GM18858 (cell line): ENCODE measurements at regions not wholly inside any gene's neighbourhood (a gene's known extent, or its start where the extent isn't known, plus 50 kb on each side); places are given as distances from the start of the nearest gene placed in this dataset.
"Not testable (repeated sequence)": the region's sequence is repeated elsewhere in the genome, so short reads cannot be mapped to it uniquely, and the experiment has no call there.

ENCODE experiments used
- ATAC-seq: cut with Tn5 transposase; IDR thresholded peaks from one replicate; pipeline ENCODE4 v1.9.1; 2021; ENCODE audit not compliant: unreplicated experiment

DNA sequence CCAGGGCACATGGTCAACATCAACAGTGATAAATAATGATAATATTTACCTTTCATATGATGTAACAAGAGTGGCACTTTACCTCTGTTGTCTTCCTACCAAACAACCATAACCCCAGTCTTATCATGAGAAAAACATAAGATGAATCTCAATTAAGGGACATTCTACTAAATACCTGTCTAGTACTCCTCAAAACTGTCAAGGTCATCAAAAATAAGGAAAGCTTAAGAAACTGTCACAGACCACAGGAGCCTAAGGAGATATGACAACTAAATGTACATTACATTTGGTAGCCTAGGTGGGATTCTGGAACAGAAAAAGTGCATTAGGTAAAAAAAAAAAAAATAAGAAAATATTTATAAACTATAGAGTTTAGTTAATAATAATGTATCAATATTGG is 118.1 kb downstream of the CCDC34 start:
- no peak for ATAC-seq

DNA sequence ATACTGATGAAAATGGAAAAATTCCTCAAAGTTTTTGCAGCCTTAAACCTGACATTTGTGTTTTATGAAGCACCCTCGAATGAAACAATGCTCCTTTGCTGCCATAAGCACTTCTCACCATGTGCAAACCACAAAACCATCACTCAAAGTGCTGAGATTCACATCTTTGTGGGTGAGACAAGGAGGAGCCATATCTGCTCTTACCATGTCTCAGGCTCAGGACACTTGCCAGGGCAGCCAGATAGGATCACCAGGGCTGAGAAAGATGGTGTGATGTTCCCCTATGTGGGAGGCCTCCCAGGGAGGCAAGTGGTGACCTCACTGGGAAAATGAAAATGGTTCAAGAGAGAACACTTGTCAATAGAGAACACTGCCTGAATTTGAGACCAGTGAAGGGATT is 120.4 kb downstream of the CCDC34 start:
- no peak for ATAC-seq

DNA sequence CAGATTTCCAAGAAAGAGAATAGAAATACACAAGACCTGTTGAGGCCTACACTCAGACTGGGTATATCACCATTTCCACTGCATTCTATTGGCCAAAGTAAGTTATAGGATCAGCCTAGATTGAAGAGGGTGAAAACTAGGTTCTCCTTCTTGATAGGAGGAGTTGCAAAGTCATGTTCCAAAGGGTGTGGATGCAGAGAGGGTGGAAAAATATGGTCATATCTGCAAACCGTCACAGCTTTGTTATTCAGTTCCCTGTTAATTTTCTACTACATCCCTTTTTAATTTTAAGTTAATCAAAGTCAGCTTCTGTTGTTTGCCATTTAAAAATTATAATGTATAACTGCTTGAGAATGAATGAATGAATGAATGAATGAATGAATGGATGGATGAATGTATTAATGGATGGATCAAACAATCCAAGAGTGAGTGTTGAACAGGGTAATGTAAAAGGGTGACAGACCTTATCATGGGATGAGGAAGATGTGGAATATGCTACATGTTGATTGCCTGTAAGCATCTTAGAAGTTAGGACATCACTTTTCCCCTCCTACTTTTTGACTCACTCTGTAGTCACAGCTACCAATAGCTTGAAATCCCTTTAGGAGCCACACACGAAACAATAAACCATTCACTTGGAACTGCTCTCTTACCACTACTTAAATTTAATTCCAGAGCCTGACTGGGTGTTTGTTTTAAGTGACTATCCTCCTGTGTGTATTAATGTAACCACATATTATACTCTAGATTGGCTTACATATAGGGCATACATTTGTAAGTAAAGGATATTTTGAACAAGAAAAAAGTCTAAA is 121.5 kb downstream of the CCDC34 start:
- ATAC-seq, result no peak

DNA sequence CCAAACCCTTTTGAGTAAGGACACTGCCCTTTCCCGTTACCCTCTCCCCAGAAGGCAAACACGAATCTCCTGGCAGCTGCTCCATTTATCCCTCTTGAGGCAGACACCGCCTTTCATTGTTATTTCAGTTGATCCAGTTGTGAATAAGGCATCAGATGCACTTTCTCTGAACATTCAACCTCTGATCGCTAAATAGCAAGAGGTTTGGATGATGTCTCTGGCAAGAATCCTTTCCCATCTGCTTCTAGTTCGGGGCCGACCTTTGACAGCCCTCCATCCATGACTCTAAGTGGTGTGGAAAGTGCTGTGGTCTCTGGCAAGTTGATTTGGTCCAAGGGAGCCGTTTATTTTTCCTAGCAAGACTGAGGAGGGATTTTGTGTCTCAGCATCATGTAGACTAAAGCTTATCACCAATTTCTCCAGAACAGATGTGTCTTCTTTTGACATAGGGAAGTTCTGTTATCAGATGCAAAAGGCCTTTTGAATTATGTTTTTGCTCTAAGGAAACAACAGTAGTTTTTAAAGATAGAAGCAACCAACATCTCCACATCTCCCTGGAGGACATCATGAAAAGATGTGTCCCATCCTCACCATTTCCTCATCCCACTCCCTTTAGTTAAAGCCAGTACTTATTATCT is 123.6 kb downstream of the CCDC34 start:
- ATAC-seq, result no peak

DNA sequence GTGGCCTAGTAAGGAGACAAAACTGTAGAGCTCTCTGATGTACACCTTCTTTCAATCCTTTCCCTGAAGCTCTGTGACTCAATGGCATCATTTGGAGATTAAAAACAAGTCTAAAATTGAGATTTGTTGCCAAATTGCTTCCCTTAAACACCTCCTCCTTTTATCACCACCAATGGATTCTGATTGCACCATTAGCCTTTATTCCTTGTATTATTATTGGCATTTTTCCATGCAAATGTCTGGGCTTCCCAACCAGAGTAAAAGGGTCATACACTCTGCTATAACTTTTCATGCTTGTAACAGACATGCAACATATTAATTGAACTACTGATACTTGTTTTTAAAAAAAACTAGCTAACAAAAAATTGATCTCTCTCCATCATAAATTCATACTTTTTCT is 124.2 kb downstream of the CCDC34 start:
- ATAC-seq, result no peak

DNA sequence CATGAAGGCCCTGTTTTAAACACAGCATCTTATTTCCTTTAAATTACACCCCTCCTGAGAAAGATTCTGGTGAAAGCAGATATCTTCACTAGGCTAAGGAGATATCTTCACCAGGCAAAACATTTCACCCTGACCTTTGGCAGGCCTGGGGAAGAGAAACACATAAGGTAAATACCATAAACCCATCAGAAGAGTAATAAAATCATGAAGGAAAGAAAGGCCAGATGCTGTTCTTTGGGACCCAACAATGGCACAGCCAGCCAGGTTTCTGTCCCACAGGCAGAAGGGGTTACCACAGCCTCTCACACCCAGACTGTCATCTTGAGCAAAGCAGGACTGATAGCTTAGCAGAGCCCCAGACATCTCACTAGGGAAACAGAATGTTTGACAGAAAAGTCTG is 125.4 kb downstream of the CCDC34 start:
- no peak for ATAC-seq

DNA sequence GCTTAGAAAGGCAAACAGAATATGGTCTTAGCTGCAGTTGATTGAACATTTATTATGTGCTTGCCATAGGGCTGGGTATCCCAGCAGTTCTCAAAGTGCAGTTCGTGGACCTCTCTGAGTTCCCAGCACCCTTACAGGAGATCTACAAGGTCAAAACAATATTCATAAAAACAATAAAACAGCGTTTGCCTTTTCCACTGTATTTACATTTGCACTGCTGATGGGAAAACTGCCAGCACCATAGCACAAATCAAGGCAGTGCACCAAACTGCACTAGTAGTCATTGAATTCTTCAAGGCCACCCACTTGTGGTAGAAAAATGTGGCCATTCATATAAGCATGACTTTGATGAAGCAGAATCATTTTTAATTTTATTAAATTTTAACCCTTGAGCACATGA is 128.1 kb downstream of the CCDC34 start:
- ATAC-seq, result no peak

DNA sequence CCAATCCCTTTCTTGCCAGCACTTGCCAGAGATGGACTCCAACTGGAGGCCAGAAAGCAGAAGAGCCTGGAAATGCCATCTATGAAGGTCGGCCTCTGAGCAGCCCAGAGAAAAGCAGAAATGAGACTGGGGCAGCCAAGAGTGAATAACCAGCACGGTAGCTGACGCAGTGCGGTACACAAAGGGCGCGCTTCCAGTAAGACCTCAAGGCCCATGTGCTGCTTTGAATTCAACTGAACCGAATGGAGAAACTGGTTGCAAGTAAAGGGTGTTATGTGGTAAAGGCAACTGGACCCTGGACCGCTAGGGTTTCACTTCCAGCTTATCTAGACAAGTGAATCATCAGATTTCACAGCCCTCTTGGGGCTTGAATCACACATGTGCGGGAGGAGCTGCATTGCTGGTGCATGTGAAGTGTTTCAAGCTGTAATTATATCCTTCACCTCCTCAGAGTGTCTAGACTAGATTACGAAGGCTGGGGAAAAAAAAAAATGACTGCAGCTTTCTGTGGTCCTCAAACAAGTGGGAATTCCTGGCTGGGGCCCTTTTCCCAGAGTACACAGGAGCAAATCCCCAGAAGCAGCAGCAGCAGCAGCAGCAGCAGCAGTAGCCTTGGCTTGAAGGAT is 128.9 kb downstream of the CCDC34 start:
- ATAC-seq, result peak; percentile 90

DNA sequence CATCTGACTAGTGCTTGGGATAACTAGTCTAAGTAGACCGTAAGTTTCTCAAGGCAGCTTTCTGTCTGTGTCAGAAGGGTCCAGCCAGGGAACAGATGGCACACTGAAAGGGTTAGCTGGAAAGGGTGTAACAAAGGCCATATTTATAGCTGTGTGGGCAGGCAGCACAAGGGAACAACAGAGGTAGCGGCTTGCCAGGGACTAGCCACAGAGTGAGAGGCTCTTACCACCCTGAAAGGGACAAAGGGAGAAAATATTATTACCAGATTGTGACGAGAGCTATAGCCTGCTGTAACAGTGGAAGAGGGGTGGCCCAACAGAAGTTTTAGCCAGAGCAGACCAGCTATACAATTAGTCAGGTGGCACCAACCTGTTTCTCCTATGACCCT is 129.4 kb downstream of the CCDC34 start:
- peak; percentile 20 for ATAC-seq

DNA sequence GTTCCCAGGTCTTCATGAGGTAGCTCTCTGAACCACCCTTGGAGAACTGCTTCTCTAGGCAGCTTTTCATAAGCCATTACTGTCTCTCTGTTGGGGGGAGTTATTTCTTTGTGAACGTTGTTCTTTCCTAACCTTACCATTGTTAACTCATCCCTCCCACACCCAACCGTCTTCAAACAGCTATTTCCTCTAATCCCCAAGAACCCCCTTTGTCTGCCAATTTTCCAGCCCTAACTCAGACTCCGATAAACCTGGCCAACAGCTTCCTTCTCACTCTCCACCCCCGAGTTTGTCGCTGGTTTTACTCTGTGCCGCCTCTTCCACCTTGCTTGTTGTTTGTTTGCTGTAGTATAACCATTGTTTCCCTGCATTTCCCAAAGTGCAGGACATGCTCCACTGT is 131.5 kb downstream of the CCDC34 start:
- no peak for ATAC-seq

DNA sequence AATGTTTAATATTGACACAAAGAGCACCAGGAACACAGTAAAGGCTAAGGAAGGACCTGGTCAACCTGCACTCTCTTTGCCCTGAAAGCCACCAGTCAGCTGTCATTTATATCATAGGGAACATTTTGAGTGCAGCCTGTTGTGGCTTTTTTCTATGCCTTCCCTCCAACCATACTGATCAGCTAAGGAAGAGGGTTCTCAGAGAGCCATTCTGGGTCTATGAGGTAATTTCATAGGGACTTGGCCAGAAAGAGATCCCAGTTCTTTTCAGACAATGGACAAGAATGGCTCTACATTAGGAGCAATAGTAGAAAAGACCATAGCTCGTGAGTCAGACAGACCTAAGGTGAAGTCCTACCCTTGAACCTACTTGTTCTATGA is 132.8 kb downstream of the CCDC34 start:
- no peak for ATAC-seq

DNA sequence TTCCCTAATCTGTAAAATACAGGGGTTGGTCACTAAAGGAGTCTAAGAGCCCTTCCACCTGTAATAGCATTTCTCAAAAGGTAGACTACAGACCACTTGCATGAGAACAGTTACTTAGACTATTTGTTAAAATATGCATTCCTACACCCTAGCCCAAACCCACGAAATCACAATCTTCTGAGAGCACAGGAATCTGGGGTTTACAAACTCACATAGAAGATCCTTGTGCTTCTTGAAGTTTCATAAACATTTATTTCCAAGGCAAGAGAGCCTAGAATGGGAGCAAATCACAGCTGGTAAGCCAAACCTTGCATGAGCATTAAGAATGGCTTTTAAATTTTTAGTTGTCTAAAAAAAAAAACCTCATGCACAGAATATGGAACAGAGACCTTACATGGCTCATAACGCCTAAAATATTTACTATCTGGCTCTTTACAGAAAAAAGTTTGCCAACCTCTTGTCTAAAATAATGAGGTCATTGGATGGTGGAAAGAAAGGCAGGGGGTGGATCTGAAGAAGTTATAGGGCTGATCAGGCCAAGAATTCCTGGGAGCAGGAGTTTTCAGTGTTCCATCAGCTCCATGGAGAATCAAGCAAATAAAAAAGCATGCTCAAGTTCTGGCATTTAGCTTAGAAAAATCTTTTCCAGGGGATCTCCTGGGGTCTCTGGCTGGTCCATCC is 133.4 kb downstream of the CCDC34 start:
- ATAC-seq, result no peak

DNA sequence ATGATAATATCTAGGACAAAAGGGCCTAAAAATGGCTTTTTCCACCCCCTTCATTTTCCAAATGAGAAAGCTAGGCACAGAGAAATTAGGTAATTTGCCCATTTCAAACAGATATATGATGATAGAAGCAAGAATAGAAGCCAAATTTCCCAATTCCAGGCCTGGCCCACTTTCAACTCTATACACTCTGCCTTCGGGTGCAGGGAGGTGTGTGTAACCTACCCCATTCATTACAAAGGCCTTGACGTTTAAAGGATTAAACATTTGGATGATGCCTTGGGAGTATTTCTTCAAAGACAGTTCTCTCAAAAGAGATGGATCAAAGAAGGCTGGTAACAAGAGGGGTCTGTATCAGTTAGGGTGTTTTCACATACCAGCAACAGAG is 134.1 kb downstream of the CCDC34 start:
- ATAC-seq, result no peak

DNA sequence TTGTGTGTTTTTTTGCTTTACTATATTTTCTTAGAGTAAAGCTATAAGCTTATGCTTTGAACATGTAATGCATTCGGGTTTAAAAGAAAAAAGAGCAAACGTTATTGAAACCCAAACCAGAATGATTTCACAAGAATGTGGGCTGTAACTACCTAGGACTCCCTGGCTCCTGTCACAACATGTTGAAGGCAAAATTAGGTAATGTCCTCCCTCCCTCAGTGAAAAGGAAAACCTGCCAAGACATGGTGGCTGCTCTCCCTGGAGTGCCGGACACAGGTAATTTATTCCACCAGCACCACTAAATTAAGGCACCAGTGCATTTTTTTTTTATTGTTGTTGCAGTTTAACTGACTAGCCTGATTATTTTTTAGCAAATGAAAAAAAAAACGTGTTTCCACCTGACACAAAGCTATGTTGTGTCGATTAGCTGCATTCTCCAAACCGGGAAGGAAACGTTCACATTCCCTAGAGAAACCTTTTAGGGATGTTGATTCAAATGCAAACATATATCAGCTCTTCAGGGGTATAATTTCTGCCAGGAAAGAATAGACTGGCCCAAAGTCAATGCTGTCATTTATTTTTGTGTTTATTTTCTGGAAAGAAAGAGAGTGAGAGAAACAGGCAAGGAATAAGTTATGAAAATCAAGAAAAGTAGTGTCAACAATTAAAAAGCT is 134.6 kb downstream of the CCDC34 start:
- ATAC-seq, result no peak

DNA sequence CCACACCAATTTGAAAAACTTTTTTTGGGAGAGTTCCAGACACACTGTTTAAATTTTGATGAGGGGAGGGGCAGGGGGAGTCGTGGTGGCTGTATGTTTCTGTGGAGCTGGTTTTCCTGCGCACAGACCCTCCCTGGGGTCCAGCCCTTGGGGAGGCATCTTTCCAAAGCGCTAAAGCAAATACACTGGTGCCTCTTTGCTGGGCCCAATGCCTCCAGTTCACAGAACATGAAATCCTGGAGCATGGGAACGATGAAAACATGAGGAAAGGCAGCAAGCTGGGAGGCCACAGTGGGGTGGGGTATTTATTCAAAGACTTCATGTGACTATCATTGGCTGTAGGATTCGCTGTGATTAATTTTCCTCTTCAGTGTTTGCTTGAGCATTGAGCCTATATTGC is 135.3 kb downstream of the CCDC34 start:
- no peak for ATAC-seq

DNA sequence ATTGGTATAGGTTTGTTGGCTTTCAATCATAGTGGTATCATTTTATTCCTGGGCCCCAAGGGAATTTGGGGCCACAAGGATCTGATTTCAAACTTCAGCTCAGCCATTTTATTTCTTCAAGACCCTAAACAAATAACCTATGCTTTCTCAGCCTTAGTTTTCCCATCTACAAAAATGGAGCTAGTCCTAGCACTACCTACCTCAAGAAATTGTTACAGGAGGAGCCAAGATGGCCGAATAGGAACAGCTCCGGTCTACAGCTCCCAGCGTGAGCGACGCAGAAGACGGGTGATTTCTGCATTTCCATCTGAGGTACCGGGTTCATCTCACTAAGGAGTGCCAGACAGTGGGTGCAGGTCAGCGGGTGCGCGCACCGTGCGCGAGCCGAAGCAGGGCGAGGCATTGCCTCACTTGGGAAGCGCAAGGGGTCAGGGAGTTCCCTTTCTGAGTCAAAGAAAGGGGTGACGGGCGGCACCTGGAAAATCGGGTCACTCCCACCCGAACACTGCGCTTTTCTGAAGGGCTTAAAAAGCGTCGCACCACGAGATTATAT is 143.5 kb downstream of the CCDC34 start:
- ATAC-seq, result not testable (repeated sequence)

DNA sequence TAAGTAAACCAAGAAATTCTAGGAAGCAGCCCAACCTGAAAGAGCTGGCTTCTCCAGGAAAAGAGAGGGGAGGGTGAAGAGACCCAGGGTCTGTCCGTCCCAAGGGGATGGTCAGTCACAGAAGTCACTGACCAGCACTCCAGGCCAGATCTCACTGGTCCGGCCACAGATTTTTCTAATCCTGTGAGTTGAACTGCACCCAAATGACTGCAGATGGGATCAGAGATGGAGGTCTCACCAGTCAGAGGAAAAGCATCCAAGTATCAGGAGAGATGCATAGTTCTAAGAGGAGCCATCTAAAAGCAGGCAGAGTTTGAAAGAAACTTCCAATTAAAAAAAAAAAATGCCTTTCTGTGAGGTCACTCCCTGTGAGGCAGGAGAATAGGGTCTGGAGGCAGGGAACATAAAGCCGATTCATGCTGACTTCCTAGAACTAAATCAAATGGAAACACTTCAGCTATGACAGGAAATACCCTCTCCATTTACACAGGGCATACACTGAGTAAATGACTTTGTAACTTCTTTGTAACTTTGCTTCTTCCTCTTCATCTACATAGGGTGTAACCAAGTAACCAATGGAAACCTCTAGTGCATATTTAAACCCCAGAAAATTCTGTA is 144.5 kb downstream of the CCDC34 start:
- ATAC-seq, result no peak

DNA sequence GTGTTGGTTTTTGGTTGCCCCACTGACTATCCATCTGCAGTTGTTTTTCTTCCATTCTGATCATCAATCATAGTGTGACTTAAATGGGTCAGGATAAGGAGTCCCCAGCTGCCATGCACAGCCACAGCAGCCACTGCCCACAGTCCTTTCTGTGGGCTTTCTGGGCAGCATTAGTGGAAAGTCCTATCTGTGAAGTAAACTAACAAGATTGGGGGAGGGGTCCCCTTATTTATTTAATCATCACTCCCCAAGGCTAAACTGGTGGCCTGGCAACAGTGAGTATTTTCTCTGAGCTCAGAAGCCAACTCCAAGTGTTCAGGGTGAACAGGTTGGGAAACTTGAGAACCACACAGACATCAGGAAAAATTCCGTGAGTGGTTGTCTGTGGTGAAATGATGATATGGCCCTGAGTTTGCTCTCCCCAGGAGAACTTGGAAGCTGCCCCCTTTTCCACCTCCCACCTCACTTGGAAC is 145.0 kb downstream of the CCDC34 start:
- no peak for ATAC-seq

DNA sequence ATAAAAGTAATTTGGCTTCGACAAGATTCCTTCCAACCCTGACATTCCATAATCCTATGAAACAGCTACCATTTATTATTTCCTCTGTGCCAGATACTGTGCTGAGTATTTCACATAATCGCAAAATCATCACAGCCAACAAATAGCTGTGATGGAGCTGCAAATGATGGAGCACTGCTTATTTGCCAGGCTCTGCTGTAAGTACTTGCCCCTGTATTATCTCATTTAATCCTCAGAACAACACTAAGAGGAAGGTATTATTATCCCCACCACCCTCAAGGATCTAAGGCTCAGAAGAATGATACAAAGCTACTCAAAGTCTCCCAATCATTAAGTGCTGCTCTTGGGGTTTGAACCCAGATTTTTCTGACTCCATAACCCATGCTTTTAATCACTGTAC is 145.5 kb downstream of the CCDC34 start:
- ATAC-seq, result no peak
